ENCODE measurements at regions not wholly inside any gene's neighbourhood (a gene's known extent, or its start where the extent isn't known, plus 50 kb on each side); places are given as distances from the start of the nearest gene placed in this dataset.

- Mint-ChIP-seq H3K27ac (peak overlapping the region; percentile 9), H3K9me3 (peaks cover 19% of the 10 kb centered on the region), H3K4me1 (peaks cover 7% of the 10 kb centered on the region), H3K36me3 (peaks cover 4% of the 10 kb centered on the region), H3K4me3 (no peak overlapping the region), H3K27me3 (ENCODE audit: insufficient read depth, low read depth) (peaks cover 2% of the 10 kb centered on the region)
- H2AFZ ChIP-seq (replicated peaks) = no peak overlapping the region
- H3K79me2 ChIP-seq (ENCODE audit: low read depth) = no peaks in the 10 kb centered on the region
- peaks cover 31% of the 10 kb centered on the region for H3F3A ChIP-seq (ENCODE audit: low read depth)
- DNase-seq (ENCODE audit: low spot score) = peak; percentile 58
- no peaks in the 10 kb centered on the region for H3K27me3 ChIP-seq
- peak overlapping the region; percentile 45 for H3K4me2 ChIP-seq
- H3K4me3 ChIP-seq = no peak overlapping the region
- H3K9ac ChIP-seq = no peak overlapping the region
- H4K20me1 ChIP-seq (ENCODE audit: low read depth) = no peaks in the 10 kb centered on the region
- TF ChIP-seq, protein P1, sequence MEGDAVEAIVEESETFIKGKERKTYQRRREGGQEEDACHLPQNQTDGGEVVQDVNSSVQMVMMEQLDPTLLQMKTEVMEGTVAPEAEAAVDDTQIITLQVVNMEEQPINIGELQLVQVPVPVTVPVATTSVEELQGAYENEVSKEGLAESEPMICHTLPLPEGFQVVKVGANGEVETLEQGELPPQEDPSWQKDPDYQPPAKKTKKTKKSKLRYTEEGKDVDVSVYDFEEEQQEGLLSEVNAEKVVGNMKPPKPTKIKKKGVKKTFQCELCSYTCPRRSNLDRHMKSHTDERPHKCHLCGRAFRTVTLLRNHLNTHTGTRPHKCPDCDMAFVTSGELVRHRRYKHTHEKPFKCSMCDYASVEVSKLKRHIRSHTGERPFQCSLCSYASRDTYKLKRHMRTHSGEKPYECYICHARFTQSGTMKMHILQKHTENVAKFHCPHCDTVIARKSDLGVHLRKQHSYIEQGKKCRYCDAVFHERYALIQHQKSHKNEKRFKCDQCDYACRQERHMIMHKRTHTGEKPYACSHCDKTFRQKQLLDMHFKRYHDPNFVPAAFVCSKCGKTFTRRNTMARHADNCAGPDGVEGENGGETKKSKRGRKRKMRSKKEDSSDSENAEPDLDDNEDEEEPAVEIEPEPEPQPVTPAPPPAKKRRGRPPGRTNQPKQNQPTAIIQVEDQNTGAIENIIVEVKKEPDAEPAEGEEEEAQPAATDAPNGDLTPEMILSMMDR (IDR thresholded peaks at IDR 0.05) = no peak
- TF ChIP-seq EZH2phosphoT487 (IDR thresholded peaks at IDR 0.05) (no peak), EZH2 (IDR thresholded peaks at IDR 0.05) (no peak)
- no peaks in the 10 kb centered on the region for H3K36me3 ChIP-seq
- peak overlapping the region; percentile 69 for H3K27ac ChIP-seq
- no peaks in the 10 kb centered on the region for H3K9me3 ChIP-seq (ENCODE audit: low read depth)
- peaks cover 36% of the 10 kb centered on the region for H3K4me1 ChIP-seq
Observed at GRCh38 chr15:29420188-29420587, 150.6 kb upstream of the NSMCE3 start.

GRCh38 chr15:29418931-29419330, 149.3 kb upstream of the NSMCE3 start:
- Mint-ChIP-seq H3K27me3 (ENCODE audit: insufficient read depth, low read depth) (peaks cover 2% of the 10 kb centered on the region), H3K27ac (no peak overlapping the region), H3K4me3 (no peak overlapping the region), H3K36me3 (peaks cover 4% of the 10 kb centered on the region), H3K4me1 (peaks cover 7% of the 10 kb centered on the region), H3K9me3 (peaks cover 14% of the 10 kb centered on the region)
- no peak for DNase-seq (ENCODE audit: low spot score)
- no peak overlapping the region for H3K4me3 ChIP-seq
- peaks cover 36% of the 10 kb centered on the region for H3K4me1 ChIP-seq
- H3K27ac ChIP-seq = peak overlapping the region; percentile 69
- TF ChIP-seq EZH2 (IDR thresholded peaks at IDR 0.05) (no peak), EZH2phosphoT487 (IDR thresholded peaks at IDR 0.05) (no peak)
- TF ChIP-seq, protein P1 (IDR thresholded peaks at IDR 0.05) = no peak
- H4K20me1 ChIP-seq (ENCODE audit: low read depth) = no peaks in the 10 kb centered on the region
- H3K79me2 ChIP-seq (ENCODE audit: low read depth) = no peaks in the 10 kb centered on the region
- peaks cover 31% of the 10 kb centered on the region for H3F3A ChIP-seq (ENCODE audit: low read depth)
- peak overlapping the region; percentile 45 for H3K4me2 ChIP-seq
- no peaks in the 10 kb centered on the region for H3K9me3 ChIP-seq (ENCODE audit: low read depth)
- no peak overlapping the region for H2AFZ ChIP-seq (replicated peaks)
- no peaks in the 10 kb centered on the region for H3K36me3 ChIP-seq
- H3K9ac ChIP-seq = no peak overlapping the region
- no peaks in the 10 kb centered on the region for H3K27me3 ChIP-seq

DNA sequence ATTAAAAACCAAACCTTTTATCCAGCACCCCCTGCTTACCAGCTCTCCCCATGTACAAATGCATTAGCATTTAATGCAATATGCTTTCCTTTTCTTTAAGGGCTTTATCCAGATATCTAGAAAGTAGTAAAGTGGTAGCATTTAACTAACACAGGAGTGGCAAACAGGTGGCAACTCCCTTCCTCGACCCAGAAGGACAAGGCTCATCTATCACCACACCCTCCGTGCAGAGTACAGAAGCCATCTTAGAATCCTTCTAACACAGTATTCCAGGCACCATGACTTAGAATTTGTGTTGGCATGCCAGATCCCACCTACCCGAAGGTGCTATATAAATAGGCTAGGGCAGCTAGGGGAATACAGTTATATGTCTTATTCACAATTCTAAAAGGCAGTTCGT, 148.6 kb upstream of the NSMCE3 start:
- peaks cover 2% of the 10 kb centered on the region for H3K27me3 Mint-ChIP-seq (ENCODE audit: insufficient read depth, low read depth)
- peaks cover 12% of the 10 kb centered on the region for H3K9me3 Mint-ChIP-seq
- Histone ChIP-seq H3K79me2 (ENCODE audit: low read depth) (no peaks in the 10 kb centered on the region), H3K27me3 (no peaks in the 10 kb centered on the region), H3K4me2 (peak overlapping the region; percentile 45), H3K4me3 (no peak overlapping the region), H4K20me1 (ENCODE audit: low read depth) (no peaks in the 10 kb centered on the region), H3K36me3 (no peaks in the 10 kb centered on the region), H3K27ac (peak overlapping the region; percentile 69), H3K4me1 (peaks cover 36% of the 10 kb centered on the region), H3K9ac (no peak overlapping the region), H3K9me3 (ENCODE audit: low read depth) (no peaks in the 10 kb centered on the region), H2AFZ (replicated peaks) (no peak overlapping the region), H3F3A (ENCODE audit: low read depth) (peaks cover 31% of the 10 kb centered on the region)
- H3K4me1 Mint-ChIP-seq = peaks cover 7% of the 10 kb centered on the region
- no peak overlapping the region for H3K4me3 Mint-ChIP-seq
- DNase-seq (ENCODE audit: low spot score) = no peak
- no peak overlapping the region for H3K27ac Mint-ChIP-seq
- TF ChIP-seq EZH2 (IDR thresholded peaks at IDR 0.05) (no peak), EZH2phosphoT487 (IDR thresholded peaks at IDR 0.05) (no peak)
- TF ChIP-seq, protein P1 (IDR thresholded peaks at IDR 0.05) = no peak
- H3K36me3 Mint-ChIP-seq = peaks cover 4% of the 10 kb centered on the region
